Activated CD8-positive, alpha-beta memory T cell treated with anti-CD3 and anti-CD28 coated beads for 48 hours (primary cell): ENCODE measurements at regions not wholly inside any gene's neighbourhood (a gene's known extent, or its start where the extent isn't known, plus 50 kb on each side); places are given as distances from the start of the nearest gene placed in this dataset.

Experiments
- DNase-seq, 3 experiments: peaks; one replicate each; pipeline ENCODE4 v3.0.0-alpha.2; 2020; ENCODE audit warnings: low read depth in 2 of 3, low spot score in 2 of 3

DNA sequence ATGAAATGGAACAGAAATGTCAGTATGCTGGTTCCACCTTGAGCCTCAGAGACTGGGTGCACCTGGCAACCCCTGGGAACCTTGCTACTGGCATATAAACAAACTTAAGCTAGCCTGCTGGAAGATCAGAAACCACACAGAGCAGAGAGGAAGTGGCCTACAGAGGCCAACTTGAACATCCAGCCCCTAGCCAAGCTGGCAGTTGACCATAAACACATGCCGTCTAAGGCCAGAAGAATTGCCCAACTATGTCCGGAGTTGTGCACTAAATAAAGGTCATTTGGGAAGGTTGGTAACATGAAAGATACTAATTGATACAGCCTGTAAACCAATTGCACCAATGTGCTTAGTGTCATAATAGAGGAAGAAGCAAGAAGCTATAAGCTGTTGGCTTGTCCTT is 266.6 kb upstream of the BTBD3 start:
- DNase-seq = no peak

DNA sequence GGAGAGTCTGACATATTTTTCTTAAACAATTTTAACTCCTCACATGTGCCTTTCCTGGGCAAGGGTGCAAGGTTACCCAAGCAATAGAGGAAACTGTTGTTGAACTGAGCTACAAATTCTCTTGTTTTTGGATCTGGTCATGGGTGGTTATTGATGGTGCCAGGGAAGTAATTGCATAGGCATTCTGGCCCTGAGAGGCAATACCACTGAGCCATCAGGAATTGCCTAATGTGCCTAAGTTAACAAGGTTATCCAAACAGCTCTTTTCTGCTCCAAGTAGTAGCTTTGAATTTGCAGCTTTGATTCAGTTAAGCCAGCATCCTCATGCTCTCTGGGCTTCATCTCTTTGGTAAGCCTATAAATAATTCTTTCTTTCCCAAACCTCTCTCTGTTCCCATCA is 266.0 kb upstream of the BTBD3 start:
- no peak for DNase-seq

GRCh38 chr20:11652128-11652527 is 265.6 kb upstream of the BTBD3 start:
- DNase-seq = no peak

DNA sequence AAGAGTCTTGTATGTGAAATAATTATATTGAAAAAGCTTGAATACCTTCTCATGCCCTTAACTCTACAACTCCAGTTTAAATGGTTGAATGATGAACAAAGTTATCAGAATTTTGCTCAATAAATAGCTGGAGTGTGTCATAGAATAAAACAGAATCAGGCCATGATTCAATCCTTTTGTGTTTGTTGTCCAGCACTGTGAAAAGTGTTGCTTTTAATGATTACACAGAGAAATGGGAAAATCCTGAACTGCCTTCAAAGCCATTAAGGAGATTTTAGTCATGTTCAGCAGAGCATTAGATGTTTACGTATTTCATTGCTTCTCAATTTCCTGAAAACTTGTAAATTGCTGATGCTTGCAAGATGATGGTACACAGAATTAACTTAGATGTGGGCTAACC is 262.9 kb upstream of the BTBD3 start:
- DNase-seq = no peak

- no peak for DNase-seq
Observed at GRCh38 chr20:11660673-11661072, 257.0 kb upstream of the BTBD3 start.

DNA sequence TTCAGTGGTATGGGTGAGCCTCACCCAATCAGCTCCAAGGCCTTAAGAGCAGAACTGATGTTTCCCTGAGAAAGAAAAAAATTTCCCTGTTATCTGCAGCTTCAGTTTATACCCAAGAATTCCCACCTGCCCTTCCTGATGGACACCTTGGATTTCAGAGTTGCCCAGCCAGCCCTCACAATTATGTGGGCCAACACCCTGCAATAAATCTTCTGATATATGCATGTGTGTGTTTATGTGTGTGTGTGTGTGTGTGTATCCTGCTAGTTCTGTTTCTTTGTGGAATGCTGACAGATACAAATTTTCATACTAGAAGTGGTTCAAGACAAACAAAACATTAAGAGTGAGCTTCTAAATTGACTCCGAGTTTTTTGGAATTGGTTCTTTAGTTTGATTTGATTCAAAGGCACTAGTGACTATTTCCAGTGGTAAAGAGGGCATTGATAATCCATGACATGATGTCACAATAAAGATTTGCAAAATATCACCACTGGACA is 246.6 kb upstream of the BTBD3 start:
- DNase-seq = no peak

- DNase-seq = no peak
Observed at GRCh38 chr20:11672959-11673358, 244.7 kb upstream of the BTBD3 start.

DNA sequence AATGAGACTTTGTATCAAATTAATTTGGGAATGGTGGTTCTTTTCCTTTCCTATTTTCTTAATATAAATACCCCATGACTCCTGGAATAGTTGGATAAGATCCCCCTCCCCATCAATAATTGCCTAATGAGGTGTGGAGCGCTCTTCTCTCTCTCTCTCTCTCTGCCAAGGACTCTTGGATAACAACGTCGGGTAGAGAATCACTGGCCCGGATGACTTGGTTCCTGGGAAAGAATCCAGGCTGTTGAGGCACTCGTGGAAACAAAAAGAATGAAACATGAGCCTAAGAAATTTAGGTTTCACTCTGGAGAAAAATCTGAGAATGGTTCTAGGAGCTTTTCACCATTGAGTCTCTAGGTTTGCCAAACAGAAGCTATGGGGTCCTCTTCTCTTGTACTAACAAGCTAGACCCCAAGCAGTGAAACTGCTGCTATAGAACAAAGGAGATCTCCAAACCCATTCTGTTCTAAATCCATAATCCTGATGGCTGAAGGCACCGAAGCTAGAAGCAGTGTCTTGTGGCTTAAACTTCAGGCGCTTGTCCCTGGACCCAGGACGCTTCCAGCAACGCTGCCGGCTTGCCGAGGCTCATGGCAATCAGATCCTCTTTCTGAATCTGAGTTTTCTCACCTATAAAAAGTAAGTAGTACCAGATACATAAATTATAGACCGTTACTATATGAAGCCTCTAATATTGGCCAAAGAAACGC is 241.6 kb upstream of the BTBD3 start:
- no peak for DNase-seq

DNA sequence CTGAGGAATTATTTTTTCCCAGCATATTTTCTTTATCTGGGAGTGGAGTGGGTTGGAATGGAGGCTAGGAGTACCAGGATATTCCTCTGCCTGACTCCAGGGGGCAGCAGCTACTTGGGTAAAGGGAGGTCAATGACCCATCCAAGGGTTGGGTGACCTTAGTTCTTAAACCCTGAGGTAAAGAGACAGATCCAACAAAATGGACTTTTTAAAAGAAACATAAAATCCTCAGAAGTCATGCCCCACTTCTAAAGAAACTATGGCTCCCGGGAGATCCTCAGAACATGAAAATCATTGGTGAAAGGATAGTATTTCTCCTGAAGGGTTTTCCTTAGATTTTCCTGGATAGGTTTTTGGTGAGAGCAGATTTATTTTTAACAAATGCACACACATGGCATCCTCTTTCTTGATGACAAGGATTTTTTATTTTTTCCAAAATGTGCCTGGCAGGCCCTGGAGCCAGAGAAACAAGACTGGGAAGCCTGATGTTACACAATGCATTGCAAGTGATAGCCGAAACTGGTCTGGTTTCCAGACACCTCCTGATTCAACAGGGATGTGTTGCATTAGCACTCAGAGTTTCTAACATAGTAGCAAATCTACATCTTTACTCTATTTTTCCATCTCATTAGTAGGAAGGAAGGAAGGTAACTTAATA is 240.9 kb upstream of the BTBD3 start:
- DNase-seq = peak in 1 of 3 experiments; percentile 2

GRCh38 chr20:11677428-11677827 is 240.3 kb upstream of the BTBD3 start:
- no peak for DNase-seq

DNA sequence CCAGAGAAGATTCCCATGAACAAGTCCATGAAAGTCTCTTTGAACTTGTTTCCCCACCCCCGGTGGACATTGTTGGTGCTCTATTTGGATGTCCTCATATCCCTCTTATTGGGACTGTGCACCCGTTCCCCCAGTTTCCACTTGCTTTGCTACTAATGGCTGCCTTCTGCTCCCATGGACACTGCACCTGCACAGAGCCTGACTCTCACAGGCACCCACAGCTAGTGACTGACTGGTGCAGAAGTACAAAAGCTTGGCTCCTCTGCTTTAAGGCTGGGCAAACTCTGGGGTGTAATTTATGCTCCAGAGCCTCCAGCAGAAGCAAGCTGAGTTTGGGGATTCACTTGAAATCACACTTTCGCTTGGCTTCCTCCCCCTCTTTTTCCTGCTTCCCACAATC is 239.9 kb upstream of the BTBD3 start:
- DNase-seq = no peak

GRCh38 chr20:11682285-11682684 is 235.4 kb upstream of the BTBD3 start:
- DNase-seq = no peak

DNA sequence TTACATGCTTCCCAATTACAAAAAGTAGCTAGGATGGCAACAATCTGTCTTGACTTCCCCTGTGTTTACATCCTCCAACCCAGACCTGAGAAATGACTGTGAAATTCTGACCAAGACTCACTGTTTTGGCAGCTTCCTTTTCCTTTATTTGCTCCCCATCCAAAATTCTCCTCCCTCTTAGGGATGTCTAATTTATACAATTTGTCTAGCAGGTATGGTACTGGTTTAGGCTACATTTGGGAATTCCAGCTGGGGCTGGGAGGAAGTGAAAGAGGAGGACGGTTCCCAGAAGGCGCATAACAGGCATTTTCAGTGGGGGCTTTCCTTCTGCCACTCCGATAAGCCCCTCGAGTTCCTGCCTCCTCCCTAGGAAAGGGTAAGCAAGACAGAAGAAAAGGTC is 231.5 kb upstream of the BTBD3 start:
- DNase-seq = no peak

DNA sequence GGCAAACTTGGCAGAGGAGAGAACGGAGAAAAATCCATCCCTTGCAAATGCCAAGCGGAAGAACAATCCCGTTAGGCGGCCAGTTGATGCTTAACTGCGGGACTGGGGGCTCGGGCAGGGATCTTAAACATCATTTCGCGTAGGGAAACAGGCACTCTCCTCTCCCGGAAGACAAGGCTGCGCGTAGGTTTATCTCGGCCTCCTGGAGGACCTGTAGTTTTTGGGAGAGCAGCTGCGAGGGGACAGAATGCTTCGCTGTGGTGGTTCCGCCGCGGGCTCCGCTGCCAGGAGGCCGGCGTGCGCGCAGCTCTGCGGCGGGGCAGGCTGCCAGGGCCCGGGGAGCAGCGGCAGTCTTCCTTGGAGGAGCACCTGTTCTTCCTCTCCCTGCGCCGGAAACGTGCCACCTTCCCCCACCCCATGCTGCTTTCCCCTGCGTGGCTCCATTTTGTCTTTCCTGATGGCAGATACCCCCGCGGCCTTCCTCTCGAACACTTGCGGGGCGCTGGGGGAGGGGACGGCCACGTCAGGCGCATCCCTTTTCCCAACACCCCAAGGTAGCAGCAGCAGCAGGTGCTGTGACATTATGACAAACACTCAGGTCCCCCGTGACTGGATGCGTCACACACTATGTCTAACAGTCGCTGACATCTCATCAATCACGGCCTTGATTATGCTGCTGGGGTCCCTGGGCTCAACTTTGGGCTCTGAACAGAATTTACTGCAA is 230.7 kb upstream of the BTBD3 start:
- DNase-seq = no peak

- no peak for DNase-seq
Observed at GRCh38 chr20:11687546-11688292, 230.0 kb upstream of the BTBD3 start.

- no peak for DNase-seq
Observed at GRCh38 chr20:11689262-11689661, 228.4 kb upstream of the BTBD3 start.

DNA sequence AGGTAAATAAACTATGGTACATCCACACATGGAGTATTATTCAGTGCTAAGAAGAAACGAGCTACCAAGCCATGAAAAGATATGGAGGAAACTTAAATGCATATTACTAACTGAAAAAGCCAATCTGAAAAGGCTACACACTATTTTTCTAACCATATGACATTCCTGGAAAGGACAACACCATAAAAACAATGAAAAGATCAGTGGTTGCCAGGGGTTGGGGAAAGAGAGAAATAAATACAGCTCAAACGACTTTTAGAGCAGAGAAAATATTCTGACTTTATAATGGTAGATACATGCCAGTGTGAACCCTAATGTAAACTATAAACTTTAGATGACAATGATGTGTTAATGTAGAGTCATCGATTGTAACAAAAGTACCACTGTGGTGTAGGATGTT is 225.9 kb upstream of the BTBD3 start:
- no peak for DNase-seq

- no peak for DNase-seq
Observed at GRCh38 chr20:11692567-11692966, 225.1 kb upstream of the BTBD3 start.

DNA sequence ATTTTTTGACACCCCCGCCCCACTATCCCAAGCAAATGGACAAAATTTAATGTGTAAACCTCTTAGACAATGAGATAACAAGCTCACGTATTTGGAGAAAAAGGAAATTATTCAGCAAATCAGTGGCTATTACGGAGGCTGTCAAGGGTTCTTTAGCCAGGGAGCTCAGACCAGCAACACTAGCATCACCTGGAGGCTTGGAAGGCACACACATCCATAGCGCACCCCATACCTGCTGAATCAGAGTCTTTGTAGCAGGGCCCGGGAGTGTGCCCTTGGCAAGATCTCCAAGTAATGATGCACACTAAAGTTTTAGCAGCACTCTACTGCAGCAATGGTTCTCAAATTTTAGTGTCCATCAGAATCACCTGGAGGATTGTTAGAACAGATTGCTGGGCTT is 223.2 kb upstream of the BTBD3 start:
- no peak for DNase-seq

GRCh38 chr20:11697055-11697454 is 220.6 kb upstream of the BTBD3 start:
- no peak for DNase-seq

- no peak for DNase-seq
Observed at GRCh38 chr20:11697646-11698045, 220.0 kb upstream of the BTBD3 start.

DNA sequence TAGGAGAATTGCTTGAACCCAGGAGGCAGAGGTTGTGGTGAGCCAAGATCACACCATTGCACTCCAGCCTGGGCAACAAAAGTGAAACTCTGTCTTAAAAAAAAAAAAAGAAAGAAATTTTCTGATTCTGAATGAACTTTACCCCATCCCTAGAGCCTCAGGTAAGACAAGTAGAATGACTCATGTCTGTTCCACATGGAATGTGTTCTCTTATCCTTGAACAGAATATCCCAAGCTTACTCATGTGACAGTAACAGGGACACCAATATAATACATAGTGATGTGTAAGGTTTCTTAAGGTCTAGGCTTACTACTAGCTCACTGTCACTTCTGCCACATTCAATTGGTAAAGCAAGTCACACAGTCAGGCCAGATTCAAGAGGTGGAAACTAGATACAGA is 219.6 kb upstream of the BTBD3 start:
- no peak for DNase-seq
